Mucosa of gallbladder (tissue), 1 donor: ENCODE measurements at regions not wholly inside any gene's neighbourhood (a gene's known extent, or its start where the extent isn't known, plus 50 kb on each side); places are given as distances from the start of the nearest gene placed in this dataset.

ENCODE experiments used
- DNase-seq: peaks from one replicate; pipeline ENCODE4 v3.0.0-alpha.2; 2020; ENCODE audit warnings: low spot score
- donor health status: DM: no; HTN: no; CAD: no.

DNA sequence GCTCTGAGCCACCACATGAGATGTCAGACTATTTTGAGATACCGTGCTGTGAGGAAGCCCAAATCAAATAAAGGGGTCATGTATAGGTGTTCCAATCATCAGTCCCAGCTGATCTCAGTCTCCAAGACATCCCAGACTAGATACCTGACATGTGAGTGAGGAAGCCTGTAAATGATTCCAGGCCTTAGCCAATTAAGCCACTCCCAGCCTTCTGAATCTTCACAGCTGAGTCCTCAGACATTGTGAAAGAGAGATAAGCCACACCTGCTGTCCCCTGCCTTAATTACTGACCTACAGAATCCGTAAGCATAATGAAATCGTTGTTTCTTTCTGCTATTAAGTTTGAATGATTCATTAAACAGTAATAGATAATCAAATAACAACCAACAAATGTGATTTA, 671.4 kb downstream of the ZNF674 start:
- no peak for DNase-seq

DNA sequence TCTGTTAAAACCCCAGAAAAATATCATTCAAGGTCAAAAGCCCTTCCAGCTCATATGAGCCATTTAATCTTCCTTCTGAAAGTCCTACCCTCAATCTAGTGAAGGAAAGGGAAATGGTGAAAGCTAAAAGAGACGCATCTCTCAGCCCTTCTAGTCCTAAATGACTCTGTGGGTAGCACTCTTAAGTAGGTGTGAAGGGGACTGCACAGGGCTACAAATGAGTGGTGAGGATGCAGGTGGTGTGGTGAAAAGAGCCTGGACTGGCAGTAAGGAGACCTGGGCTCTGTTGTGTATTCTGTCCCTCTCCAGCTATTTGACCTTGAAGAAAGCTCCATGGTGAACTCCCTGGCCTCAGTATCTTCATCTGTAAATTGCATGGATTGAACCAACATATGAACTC, 671.8 kb upstream of the DIPK2B start:
- no peak for DNase-seq

DNA sequence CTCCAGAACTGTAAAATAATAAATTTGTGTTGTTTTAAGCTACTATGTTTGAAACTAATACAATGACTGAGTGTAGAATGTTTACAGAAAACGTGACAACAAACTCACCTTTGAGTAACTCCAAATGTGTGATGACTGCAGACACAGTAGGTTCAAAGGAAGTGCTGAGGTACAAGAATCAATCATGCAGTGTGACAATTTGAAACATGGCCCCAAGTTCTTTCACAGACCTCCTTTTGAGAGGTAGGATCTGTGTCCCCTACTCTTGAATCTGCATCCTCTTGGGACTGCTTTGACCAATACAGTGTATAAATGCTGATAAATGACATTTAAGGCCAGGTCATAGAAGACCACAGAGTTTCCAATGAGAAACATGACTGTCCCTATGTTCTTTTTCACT, 667.7 kb upstream of the DIPK2B start:
- no peak for DNase-seq

DNA sequence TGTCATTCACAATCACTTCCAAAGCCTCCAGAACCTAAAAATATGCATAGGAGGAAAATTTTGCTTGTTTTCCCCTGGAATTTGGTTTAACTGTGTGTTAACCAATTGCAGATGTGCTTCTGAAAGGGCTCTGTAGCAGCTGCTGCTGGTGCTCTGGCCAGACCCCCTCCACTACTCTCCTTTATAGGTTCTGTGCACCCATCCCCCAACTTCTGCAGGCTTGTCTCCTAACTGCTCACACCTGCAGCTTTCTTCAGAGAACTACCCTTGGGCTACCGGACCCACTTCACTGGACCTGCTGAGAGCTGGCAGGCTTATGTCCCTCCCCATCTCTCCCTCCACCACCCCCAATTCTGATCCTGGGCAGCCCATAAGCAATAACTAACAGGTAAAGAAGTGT, 662.1 kb upstream of the DIPK2B start:
- DNase-seq: no peak

DNA sequence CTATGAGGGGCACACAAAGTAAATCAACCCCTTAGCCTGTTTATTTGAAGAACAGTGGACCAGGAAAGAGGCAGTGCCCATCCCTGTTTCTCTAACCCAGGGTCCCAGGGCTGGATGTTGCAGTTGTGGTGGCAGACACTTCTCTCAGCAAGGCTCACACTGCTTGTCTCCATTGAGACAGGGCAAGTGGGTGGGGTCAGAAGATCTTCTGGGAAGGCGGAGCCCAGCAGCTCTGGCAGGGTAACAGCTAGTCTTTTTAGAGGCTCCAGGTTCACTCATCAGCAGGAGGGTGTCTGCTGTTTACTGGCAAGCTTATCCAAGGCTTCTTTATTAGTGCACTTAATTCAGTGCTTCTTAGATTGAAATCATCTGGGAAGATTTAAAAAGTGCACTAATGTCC, 659.8 kb upstream of the DIPK2B start:
- DNase-seq: no peak

DNA sequence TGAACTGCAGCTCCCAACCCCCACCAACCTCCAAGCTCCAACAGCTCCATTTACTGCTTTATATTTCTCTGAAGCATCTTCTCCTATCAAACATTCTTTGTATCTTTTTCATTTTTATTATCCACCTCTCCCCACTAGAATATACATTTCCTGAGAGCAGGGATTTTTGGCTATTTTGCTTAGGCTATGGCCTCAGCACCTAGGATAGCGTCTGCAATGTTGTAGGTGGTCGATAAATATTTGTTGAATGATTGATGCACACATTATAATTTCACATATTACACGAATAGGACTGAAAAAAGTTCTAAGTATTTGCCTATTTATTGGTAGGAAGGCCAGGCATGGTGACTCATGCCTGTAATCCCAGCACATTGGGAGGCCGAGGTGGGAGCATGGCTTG, 658.7 kb upstream of the DIPK2B start:
- no peak for DNase-seq

DNA sequence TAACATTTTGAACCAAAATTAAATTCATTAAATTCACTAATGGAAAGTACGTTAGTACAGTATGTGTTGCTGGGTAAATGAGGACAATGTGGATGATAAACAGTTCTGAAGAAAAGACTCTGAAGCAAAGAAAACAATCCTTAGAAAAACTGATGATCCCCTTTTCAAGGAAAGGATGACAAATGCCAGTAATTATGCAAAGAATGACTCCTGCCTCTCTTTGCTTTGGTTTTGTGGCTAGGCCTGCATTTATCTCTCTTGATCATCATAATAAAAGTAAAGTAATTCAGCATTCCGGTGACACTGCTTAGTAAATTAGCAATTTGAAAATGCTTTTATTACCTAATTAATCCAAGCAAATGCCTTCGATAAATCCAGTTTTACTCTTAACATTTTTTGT, 652.2 kb upstream of the DIPK2B start:
- no peak for DNase-seq

DNA sequence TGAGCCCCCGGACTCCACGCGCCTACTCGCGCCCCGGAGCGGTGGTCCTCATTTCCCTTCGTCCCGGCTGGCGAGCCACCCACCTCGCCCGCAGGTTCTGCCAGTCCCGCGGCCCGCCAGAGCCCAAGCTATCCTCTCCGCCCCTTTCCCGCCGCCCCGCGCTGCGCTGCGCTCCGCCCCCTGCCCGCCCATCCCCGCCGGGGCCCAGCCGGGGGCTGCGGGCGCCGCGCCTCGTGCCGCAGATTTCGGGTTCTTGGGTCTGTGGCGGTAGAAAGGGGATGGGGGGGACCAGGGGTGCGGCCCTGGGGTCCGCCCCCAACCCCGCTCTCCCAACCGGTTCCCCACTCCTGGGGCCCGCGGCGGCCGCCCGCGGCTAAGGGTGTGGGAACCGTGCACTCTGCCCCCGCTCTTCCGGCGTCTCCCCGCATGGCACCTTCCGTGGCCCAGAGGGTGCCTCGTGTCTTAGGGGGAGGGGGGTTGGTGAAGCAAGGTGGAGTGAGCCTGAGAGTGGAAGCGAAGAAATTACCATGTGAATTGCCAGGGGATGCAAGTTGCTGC, 650.8 kb upstream of the DIPK2B start:
- no peak for DNase-seq

DNA sequence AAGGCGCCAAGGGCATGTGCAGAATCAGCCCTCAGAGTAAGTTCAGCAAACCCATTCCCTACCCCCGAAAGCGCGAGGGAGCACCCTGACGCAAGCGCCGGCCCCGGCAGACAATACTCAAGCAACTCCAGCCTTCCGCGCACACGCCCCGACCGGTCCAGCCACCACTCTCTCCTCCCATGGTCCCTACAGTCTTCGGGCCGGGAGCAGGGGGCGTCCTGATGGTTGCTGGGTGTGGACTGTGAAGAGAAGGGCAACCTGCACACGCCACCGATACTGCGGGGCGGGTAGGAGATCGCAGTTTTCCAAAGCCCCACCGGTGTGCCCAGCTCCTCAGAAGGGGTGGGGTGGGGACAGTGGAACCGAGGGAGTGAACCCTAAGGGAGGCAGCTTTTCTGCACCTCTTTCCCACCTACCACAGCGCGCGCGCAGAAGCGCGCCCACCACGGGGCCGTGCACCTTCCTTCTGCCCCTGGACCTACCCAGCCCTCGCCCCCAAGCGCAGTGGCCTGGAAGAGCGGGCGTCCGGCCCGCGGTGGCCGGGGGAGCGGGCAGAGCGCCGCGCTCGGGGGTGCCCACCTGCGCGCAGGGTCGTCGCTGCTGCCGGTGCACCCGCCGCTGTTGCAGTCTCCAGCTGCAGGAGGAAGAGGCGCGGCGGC, 650.2 kb upstream of the DIPK2B start:
- DNase-seq: no peak

DNA sequence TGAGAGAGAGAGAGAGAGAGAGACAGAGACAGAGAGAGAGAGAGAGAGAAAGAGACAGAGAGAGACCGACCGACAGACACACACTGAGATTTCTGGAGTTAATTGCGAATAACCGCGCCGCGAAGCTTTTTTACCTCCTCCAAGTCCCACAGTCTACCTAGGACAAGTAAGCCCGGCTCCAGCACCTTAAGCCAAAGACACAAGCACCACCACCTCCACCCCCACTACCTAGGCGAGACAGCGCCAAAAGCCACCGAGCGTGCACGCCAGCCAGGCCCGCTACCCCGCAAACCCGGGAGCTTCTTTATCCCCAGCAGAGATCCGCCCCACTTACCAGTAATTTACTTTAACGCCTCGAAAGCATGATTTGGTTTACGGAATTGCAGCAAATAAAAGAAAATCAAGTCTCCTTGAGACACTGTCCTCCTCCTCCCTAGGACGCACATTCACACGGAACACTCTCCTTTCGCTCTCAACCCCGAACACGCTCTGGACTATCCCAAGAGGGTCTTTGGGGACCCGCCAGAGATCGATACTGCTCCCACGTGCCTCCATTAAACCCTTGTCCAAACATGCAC, 649.6 kb upstream of the DIPK2B start:
- DNase-seq: no peak

DNA sequence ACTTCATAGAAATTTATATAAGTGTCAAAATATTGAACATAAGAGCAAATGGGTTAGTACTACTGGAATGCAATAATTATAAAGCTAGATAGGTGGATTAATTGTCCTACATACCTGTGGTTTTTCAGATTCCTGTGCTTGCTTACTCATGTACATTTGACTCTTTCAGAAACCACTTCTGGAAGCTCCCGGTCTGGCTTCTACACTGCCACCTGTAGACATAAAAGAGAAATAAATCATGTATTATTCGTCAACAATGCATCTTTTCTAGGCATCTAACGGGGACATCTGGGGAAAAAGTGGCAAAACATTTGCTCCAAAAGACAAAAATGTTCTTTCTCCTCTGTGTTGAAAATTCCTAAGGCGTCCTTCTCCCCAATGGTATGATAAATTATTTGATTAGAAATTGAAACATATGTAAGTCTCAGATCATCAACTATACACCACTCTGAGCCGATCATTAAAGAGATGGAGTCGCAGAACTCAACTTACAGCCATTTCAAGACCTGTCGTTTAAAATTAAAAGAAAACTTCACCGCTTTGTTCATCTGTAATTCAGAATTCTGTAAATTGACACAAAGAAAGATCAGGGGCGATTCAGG, 648.7 kb upstream of the DIPK2B start:
- no peak for DNase-seq

DNA sequence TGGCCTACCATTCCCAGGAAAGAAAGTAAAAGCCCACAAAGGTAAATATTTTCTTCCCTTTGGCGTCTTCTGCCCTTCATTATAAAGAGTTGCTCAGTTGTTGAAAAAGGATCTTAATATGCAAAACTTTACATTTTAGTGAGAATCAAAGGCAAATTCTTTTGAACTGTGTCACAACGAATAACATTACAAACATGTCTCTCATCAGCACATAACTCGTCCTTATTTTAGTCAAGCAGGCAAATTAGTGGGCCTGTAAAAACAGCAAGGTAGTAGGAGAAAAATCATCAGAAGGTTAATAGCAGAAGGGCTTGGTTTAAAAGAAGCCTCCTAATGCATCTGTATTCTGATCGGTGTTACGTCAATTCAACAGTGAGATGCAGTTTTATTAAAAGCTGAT, 647.3 kb upstream of the DIPK2B start:
- DNase-seq: no peak

DNA sequence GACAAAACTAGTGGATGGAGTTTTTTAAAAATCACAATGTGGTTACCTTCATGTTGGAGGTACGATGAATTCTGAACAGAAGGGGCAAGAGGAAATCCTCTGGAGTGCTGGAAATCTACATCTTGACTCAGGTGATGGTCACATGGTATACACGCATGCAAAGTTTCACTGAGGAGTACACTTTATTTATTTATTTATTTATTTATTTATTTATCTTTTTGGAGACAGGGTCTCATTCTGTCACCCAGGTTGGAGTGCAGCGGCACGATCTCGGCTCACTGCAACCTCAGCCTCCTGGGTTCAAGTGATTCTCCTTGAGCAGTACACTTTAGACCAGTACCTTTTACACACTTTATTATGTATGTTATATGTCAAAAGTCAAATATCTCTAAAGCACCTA, 645.7 kb upstream of the DIPK2B start:
- no peak for DNase-seq

DNA sequence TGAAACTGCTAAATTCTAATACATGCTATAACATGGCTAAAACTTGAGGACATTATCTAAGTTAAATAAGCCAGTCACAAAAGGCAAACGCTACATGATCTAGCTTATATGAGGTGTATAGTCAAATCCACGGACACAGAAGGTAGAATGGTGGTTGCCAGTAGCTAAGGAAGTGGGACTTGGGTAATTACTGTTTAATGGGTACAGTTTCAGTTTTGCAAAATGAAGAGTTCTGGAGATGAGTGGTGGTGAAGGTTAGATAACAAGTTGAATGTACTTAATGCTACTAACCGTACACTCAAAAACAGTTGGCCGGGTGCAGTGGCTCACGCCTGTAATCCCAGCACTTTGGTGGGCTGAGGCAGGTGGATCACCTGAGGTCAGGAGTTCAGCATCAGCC, 644.5 kb upstream of the DIPK2B start:
- no peak for DNase-seq

DNA sequence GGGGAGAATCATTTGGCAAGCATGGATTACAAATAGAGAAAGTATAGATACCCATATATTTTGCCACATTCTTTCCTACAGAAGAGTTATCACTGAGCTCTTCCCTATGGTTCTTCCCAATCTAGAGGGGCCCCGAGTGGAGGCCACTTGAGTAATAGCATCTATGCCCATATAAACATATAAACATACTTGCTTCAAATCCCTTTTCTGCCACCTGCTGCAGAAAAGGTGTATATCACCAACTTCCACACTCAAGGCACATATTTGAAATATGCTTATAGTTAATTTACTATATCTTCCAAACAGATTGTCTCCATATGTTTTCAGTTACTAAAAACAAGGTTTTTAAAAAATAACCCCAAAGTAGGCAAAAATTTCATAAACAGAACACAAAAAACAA, 642.8 kb upstream of the DIPK2B start:
- DNase-seq: no peak

DNA sequence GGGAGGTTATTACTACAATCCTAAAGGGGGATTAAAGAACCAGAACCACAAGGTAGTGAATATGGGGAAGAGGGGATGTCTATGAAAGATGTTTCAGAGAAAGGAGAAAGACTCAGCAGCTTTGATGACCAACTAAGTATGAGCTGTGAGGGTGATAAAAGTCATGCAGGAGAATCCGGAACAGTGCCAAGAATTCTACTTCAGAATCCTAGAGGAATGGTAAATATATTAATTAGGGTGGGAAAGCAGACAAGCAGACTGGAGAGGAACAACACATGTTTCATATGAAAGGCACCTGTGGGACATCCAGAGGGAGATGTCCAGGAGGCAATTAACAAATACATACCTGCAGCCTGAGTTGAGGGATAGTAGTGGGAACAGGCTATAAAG, 642.2 kb upstream of the DIPK2B start:
- DNase-seq: no peak

DNA sequence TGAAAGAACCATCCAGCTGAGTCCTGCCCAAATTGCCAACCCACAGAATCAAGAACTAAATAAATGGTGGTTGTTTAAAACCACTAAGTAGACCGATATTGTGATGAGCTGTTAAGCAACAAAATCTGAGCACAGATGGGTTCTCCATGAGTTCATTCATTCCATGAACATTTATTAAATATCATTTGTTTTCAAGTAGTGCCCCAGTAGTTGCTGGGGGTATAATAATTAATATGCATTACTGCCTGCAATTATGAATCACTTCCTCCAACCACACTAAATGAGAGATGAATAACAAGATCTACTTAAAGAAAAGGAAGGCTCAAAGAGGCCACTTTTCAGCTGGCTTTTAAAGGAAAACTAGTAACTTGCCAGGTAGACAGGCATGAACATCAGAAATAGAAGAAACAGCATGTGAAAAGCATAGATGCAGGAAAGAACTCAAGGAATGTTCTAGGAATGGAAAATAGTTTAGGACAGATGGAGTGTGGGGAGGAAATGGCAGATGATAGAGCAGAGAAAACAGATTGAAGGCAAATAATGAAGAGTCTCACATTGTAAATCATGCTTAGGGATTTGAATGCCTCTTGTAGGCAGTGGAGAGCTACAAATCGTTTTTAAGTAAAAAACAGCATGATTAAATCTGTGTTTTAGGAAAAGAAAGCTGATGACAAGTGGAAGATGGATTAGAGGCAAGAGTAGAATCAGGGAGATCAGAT, 641.7 kb upstream of the DIPK2B start:
- no peak for DNase-seq

DNA sequence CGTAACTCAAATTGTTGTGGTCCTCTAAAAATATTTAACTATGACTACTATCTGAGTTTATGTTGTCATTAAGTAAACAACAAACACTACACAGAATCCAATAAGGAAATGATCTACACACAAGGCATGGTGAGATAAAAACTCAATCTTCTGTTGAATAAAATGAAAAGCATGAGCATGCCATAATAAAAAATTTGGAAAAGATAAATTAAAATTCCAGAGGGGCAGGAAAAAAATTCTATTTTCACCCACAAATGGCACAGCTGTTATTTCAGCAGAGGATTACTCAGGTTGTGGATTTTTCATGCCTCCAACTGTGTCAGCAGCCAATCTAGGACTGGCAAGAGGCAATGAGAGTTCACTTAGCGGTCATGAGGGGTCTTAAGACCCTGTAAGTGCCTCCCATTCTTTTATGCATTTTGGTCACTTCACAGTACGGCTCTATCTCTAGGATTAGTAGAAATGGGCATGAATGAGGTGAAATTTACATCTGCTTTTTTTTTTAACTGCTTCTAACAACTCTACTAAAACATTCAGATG, 639.8 kb upstream of the DIPK2B start:
- no peak for DNase-seq

DNA sequence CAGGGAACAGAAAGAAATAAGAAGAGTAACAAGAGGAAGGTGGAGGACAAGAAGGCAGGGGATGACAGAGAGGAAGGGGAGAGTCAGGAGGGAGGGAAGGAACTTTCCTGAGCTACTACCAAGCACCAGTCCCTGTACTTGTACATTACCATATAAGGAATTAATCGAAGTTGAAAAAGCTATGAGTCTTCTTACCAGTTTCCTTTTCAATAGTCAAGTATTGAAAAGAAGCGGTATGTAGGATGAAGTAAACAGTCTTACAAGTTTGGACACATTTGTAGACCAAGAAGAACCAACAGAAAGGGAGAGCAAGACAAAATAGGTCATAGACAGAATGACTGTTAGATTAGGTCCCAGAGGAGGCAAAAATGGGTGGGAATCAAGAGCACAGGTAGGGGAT, 629.7 kb upstream of the DIPK2B start:
- DNase-seq: no peak

DNA sequence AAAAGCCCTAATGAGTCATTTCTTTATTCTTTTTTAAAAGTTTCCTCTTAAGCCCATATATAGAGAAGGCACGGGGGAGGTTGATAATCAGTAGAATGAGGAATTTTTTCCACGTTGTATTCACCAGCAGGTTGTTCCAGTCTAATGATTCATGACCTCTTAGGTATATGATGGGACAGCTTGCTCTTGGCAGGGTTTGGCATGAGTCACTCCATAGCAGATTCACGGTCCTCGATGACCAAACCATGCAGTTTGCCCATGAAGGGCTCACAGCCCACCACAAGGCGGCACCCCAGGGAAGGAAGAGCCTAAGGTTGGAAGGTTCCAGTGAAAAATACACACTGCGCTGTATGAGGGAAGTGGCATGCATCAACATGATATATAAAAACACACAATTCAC, 623.8 kb upstream of the DIPK2B start:
- DNase-seq: peak; percentile 16

DNA sequence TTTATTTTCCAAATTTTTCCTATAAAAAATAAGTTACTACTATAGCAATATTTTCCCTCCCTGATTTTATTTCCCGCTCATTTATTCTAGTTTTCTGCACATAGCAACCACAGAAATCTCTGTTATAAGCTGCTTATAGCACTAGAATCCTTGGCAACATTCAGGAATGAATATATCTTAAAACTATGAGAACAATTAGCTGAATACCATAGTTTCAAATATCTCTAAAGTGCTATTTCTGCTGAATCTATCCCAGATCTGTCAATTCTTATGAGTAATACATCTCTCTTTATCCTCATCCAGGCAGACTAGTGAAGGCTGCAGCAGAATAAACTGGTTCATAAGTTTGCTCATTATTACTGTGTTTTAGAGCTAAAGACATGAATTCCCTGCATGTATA, 622.9 kb upstream of the DIPK2B start:
- no peak for DNase-seq

DNA sequence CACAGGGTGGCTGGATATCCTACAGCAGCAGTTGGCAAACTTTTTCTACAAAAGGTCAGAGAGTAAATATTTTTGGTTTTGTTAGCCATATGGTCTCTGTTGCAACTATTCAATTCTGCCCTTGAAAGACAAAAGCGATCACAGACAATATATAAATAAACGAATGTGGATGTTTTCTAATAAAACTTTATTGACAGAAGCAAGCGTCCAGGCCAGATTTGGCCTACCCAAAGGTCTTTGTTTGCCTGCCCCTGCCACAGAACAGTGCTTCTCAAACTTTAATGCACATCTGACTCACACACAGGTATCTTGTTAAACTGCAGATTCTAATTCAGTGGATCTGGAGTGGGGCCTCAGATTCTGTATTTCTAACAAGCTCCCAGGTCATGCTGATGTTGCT, 621.4 kb upstream of the DIPK2B start:
- DNase-seq: no peak

DNA sequence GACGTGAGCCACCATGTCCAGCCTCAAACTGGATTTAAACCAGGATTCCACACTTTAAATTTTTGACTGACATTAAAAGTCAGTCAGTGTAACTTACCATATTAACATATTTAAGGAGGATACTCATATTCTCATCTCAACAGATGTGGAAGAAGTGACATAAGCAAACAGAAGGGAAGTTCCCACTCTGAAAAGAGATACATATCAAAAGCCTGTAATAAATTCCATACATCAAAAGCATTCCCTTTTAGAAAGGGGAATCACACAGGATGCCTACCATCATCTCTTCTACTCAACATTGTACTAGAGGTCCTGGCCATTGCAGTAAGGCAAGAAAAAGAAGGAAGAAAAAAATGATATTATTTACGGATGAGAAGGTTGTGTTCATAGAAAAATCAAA, 618.2 kb upstream of the DIPK2B start:
- DNase-seq: no peak
